ENCODE measurements at regions not wholly inside any gene's neighbourhood (a gene's known extent, or its start where the extent isn't known, plus 50 kb on each side); places are given as distances from the start of the nearest gene placed in this dataset.
A peak's percentile ranks its signal among the peaks of the same experiment; 100 is the strongest.

- TF ChIP-seq EZH2phosphoT487 (IDR thresholded peaks at IDR 0.05; ENCODE audit: low read depth, severe bottlenecking, unreplicated experiment) (no peak), EZH2 (IDR thresholded peaks at IDR 0.05; ENCODE audit: borderline replicate concordance) (no peak), CTCF (IDR thresholded peaks at IDR 0.05; ENCODE audit: poor library complexity) (no peak)
- H3K27ac ChIP-seq, result no peak overlapping the region
- H3K4me1 ChIP-seq (ENCODE audit: insufficient read depth), result peaks cover 56% of the 10 kb centered on the region
- H2AFZ ChIP-seq, result no peak overlapping the region
- H3K79me2 ChIP-seq, result no peaks in the 10 kb centered on the region
- no peak for DNase-seq (ENCODE audit: low spot score)
- no peak overlapping the region for H3K4me2 ChIP-seq
- H4K20me1 ChIP-seq (ENCODE audit: insufficient read depth, poor library complexity, severe bottlenecking), result no peaks in the 10 kb centered on the region
- H3K36me3 ChIP-seq (replicated peaks; ENCODE audit: insufficient read depth, low read depth), result no peaks in the 10 kb centered on the region
- H3K4me3 ChIP-seq, result no peak overlapping the region
- no peaks in the 10 kb centered on the region for H3K9me3 ChIP-seq (ENCODE audit: low read depth)
- H3K9me2 ChIP-seq (replicated peaks; ENCODE audit: insufficient read depth), result no peaks in the 10 kb centered on the region
- WGBS (ENCODE audit: low lambda C conversion rate, missing lambda C conversion rate), result 63% methylated on average over 6 of the region's 6 CpGs
- H3K27me3 ChIP-seq, result no peaks in the 10 kb centered on the region
Measured at GRCh38 chr9:89748021-89748670, 143.3 kb downstream of the GADD45G start.

- no peaks in the 10 kb centered on the region for H4K20me1 ChIP-seq (ENCODE audit: insufficient read depth, poor library complexity, severe bottlenecking)
- H3K9me3 ChIP-seq (ENCODE audit: low read depth), result no peaks in the 10 kb centered on the region
- no peaks in the 10 kb centered on the region for H3K79me2 ChIP-seq
- H2AFZ ChIP-seq, result no peak overlapping the region
- no peak overlapping the region for H3K27ac ChIP-seq
- 99% methylated on average over 6 of the region's 6 CpGs for WGBS (ENCODE audit: low lambda C conversion rate, missing lambda C conversion rate)
- no peak for TF ChIP-seq CTCF (IDR thresholded peaks at IDR 0.05; ENCODE audit: poor library complexity)
- TF ChIP-seq EZH2phosphoT487 (IDR thresholded peaks at IDR 0.05; ENCODE audit: low read depth, severe bottlenecking, unreplicated experiment), result no peak
- TF ChIP-seq EZH2 (IDR thresholded peaks at IDR 0.05; ENCODE audit: borderline replicate concordance), result no peak
- no peaks in the 10 kb centered on the region for H3K27me3 ChIP-seq
- no peaks in the 10 kb centered on the region for H3K9me2 ChIP-seq (replicated peaks; ENCODE audit: insufficient read depth)
- no peaks in the 10 kb centered on the region for H3K36me3 ChIP-seq (replicated peaks; ENCODE audit: insufficient read depth, low read depth)
- no peak for DNase-seq (ENCODE audit: low spot score)
- no peak overlapping the region for H3K4me2 ChIP-seq
- H3K4me1 ChIP-seq (ENCODE audit: insufficient read depth), result peaks cover 48% of the 10 kb centered on the region
- no peak overlapping the region for H3K4me3 ChIP-seq
Measured at GRCh38 chr9:89748831-89749499, 144.2 kb downstream of the GADD45G start.

- WGBS (ENCODE audit: low lambda C conversion rate, missing lambda C conversion rate), result 82% methylated on average over 3 of the region's 3 CpGs
- H3K9me3 ChIP-seq (ENCODE audit: low read depth), result no peaks in the 10 kb centered on the region
- no peaks in the 10 kb centered on the region for H3K9me2 ChIP-seq (replicated peaks; ENCODE audit: insufficient read depth)
- H3K27ac ChIP-seq, result peak overlapping the region; percentile 23
- H3K79me2 ChIP-seq, result no peaks in the 10 kb centered on the region
- no peak overlapping the region for H2AFZ ChIP-seq
- TF ChIP-seq CTCF (IDR thresholded peaks at IDR 0.05; ENCODE audit: poor library complexity) (no peak), EZH2 (IDR thresholded peaks at IDR 0.05; ENCODE audit: borderline replicate concordance) (no peak), EZH2phosphoT487 (IDR thresholded peaks at IDR 0.05; ENCODE audit: low read depth, severe bottlenecking, unreplicated experiment) (no peak)
- H3K36me3 ChIP-seq (replicated peaks; ENCODE audit: insufficient read depth, low read depth), result no peaks in the 10 kb centered on the region
- no peaks in the 10 kb centered on the region for H3K27me3 ChIP-seq
- DNase-seq (ENCODE audit: low spot score), result no peak
- no peak overlapping the region for H3K4me3 ChIP-seq
- H3K4me2 ChIP-seq, result no peak overlapping the region
- no peaks in the 10 kb centered on the region for H4K20me1 ChIP-seq (ENCODE audit: insufficient read depth, poor library complexity, severe bottlenecking)
- peaks cover 46% of the 10 kb centered on the region for H3K4me1 ChIP-seq (ENCODE audit: insufficient read depth)
Measured at GRCh38 chr9:89749500-89750116, 144.8 kb downstream of the GADD45G start.

Data from hepatocyte (in vitro differentiated cells).